ENCODE measurements at regions not wholly inside any gene's neighbourhood (a gene's known extent, or its start where the extent isn't known, plus 50 kb on each side); places are given as distances from the start of the nearest gene placed in this dataset.

DNA sequence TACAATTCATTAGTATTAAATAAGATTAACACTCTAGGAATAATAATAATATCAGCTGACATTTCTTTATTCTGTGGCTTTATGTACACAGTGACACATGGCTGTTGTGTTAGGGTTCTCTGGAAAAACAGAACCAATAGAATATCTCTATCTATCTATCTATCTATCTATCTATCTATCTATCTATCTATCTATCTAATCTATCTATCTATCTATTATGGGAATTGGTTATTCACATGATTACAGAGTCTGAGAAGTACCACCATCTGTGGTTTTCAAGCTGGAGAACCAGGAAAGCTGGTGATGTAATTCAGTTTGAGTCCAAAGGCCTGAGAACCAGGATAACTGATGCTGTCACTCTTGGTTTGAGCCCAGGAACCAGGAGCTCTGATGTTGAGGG, 194.1 kb upstream of the MTPN start:
- Mint-ChIP-seq H3K9me3 (no peaks in the 10 kb centered on the region), H3K4me1 (ENCODE audit: low read depth) (no peaks in the 10 kb centered on the region), H3K27ac (no peak overlapping the region), H3K4me3 (no peak overlapping the region), H3K36me3 (ENCODE audit: low read depth) (no peaks in the 10 kb centered on the region), H3K27me3 (no peaks in the 10 kb centered on the region)

DNA sequence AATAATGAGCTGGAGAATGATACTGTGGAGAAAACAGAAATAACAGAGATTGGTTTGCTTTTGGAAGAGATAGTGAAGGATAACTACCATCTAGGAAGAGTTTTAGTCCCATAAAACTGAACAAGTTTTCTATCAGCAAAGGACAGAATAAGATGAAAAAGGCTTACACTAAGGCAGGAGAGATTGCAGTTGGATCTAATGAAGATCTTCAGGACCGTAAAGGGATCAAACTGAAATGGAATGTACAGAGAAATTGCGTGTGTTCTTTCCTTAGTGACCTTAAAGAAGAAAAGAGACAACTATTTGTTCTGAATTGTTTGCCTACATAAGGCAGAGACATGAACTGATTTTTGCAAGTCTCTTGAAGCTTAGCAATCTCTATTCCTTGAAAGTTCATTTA, 191.7 kb upstream of the MTPN start:
- Mint-ChIP-seq H3K27me3 (no peaks in the 10 kb centered on the region), H3K36me3 (ENCODE audit: low read depth) (no peaks in the 10 kb centered on the region), H3K9me3 (no peaks in the 10 kb centered on the region), H3K4me3 (no peak overlapping the region), H3K27ac (no peak overlapping the region), H3K4me1 (ENCODE audit: low read depth) (no peaks in the 10 kb centered on the region)

DNA sequence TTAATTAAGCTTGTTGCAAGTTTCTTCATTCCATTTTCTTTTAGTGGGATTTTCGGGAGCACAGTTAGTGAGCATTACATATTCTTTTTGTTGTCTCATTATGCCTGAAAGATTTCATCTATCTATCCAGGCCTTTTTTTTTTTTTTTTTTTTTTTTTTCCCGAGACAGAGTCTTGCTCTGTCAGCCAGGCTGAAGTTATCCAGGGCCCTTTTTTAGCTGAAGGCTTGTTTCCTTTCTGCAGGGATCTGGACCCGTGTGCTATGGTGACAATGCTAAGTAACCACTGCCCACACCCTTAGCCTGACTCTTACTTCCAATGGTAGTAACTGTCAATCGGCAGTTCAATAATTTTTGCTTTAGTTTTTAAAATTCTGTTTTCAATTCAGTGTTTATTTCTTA, 190.8 kb upstream of the MTPN start:
- Mint-ChIP-seq H3K9me3 (no peaks in the 10 kb centered on the region), H3K27ac (no peak overlapping the region), H3K4me3 (no peak overlapping the region), H3K27me3 (no peaks in the 10 kb centered on the region), H3K4me1 (ENCODE audit: low read depth) (no peaks in the 10 kb centered on the region), H3K36me3 (ENCODE audit: low read depth) (no peaks in the 10 kb centered on the region)

DNA sequence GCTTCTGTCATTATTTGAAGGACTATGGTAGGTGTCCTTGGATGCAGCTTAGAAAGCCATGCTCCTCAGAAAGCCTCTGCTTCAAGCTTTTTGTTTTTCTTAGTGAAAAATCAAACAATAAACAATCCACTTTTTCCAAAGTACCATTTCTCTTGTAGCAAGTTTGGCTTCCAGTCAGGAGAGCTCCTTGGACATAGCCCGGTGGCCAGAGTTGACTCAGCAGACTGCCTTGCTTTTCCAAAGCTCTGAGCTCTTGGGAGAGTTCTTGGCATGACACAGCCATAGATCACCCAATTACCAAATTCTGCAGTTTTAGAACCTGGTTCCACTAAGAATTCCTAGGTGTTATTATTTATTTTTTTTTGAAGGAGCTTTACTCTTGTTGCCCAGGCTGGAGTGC, 189.4 kb upstream of the MTPN start:
- Mint-ChIP-seq H3K4me1 (ENCODE audit: low read depth) (no peaks in the 10 kb centered on the region), H3K9me3 (no peaks in the 10 kb centered on the region), H3K4me3 (no peak overlapping the region), H3K27me3 (no peaks in the 10 kb centered on the region), H3K36me3 (ENCODE audit: low read depth) (no peaks in the 10 kb centered on the region), H3K27ac (no peak overlapping the region)

DNA sequence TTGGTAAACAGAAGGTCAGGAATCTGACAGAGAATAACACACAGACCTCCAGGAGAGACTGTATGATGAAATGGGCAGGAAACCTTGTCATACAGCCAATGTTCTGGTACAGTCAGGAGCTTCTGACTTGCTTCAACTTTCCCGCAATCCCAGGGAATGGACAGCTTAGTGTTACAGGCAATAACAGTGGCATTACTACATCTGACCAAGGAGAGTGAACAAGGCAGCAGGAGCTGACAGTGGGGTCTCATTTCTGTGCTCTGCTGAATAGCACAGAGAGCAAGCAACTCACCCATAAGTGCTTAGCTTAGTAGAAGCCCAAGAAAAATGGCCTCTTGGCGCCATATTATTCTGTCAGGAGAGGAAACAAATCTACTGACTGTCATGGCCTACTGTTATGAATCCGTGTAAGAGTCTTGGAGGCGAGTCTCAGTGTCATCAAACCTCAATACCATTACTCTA, 186.2 kb upstream of the MTPN start:
- Mint-ChIP-seq H3K4me3 (no peak overlapping the region), H3K27me3 (no peaks in the 10 kb centered on the region), H3K36me3 (ENCODE audit: low read depth) (no peaks in the 10 kb centered on the region), H3K9me3 (no peaks in the 10 kb centered on the region), H3K27ac (no peak overlapping the region), H3K4me1 (ENCODE audit: low read depth) (no peaks in the 10 kb centered on the region)

DNA sequence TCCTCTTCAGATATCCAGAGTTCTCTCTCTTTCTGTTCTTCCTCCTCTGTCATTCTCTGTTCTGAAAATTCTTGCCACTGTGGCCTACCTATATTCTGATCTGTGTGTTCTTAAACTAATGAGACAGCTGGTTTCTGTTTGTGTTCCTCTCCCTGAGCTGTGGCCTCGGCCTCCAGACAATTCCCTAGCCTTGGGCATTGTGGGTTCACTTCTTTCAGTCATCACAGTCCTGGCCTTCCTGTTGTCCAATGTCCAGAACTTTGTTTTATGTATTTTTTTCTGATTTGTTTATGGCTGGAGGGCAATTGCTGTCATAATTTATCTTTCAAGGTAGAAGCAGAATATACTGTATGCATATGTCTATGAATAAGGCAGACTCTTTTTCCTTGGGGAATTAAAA, 173.2 kb upstream of the MTPN start:
- Mint-ChIP-seq H3K27ac (no peak overlapping the region), H3K36me3 (ENCODE audit: low read depth) (no peaks in the 10 kb centered on the region), H3K27me3 (no peaks in the 10 kb centered on the region), H3K9me3 (peaks cover 4% of the 10 kb centered on the region), H3K4me1 (ENCODE audit: low read depth) (no peaks in the 10 kb centered on the region), H3K4me3 (no peak overlapping the region)

DNA sequence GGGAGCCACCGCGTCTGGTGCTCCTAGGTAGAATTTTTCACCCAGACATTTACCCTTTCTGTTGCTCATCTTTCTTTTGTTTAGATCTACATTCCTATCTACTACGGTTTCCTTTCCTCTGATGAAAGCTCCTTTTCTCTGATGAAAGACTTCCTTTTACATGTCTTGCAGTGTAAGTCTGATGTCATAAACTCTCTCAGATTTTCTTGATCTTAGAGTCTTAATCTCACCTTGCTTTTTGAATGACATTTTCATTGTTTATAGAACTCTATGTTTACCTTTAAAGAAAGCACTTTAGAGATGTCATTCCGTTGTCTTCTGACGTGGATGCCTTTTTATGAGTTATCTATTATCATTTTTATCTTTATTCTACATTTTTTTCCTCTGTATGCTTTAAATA, 171.8 kb upstream of the MTPN start:
- no peak overlapping the region for H3K27ac Mint-ChIP-seq
- H3K4me3 Mint-ChIP-seq, result no peak overlapping the region
- no peaks in the 10 kb centered on the region for H3K27me3 Mint-ChIP-seq
- H3K4me1 Mint-ChIP-seq (ENCODE audit: low read depth), result no peaks in the 10 kb centered on the region
- H3K36me3 Mint-ChIP-seq (ENCODE audit: low read depth), result no peaks in the 10 kb centered on the region
- peaks cover 4% of the 10 kb centered on the region for H3K9me3 Mint-ChIP-seq

DNA sequence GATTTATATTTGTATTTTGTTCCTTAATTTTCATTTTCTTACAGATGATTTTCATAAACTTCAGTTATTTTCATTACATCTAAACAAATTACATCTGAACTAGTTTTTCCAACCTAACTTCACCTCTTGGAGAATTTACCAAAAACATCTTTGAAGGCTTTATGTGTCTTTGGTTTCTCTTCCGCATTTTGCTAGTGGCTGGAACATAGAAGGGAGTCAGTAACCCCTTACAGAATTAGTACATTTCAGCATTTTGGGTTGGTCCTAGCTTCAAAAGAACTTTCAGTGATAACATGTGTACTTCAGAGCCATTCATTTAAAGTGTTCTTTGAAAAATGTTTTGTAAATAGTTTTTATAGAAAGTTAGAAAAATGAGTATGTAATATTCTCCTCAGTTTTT, 169.8 kb upstream of the MTPN start:
- Mint-ChIP-seq H3K36me3 (ENCODE audit: low read depth) (no peaks in the 10 kb centered on the region), H3K27me3 (no peaks in the 10 kb centered on the region), H3K4me1 (ENCODE audit: low read depth) (no peaks in the 10 kb centered on the region), H3K4me3 (no peak overlapping the region), H3K27ac (no peak overlapping the region), H3K9me3 (peaks cover 4% of the 10 kb centered on the region)

DNA sequence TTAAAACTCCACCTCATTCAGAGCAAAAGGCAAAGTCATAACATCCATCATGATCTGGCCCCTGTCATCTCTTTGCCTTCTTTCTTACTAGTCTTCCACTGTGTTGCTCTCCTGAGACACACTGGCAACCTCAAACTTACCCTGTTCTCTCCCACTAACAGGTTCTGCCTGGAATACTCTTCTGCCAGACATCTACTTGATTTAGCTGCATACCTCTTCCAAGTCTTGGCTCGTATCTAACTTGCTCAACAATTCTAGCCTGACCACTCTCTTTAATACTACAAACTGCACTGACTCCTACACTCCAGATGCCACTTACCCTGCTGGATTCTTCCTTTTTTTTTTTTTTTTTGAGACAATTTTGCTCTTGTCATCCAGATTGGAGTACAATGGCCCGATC, 167.0 kb upstream of the MTPN start:
- Mint-ChIP-seq H3K4me1 (ENCODE audit: low read depth) (no peaks in the 10 kb centered on the region), H3K9me3 (no peaks in the 10 kb centered on the region), H3K4me3 (no peak overlapping the region), H3K27me3 (no peaks in the 10 kb centered on the region), H3K27ac (no peak overlapping the region), H3K36me3 (ENCODE audit: low read depth) (no peaks in the 10 kb centered on the region)

DNA sequence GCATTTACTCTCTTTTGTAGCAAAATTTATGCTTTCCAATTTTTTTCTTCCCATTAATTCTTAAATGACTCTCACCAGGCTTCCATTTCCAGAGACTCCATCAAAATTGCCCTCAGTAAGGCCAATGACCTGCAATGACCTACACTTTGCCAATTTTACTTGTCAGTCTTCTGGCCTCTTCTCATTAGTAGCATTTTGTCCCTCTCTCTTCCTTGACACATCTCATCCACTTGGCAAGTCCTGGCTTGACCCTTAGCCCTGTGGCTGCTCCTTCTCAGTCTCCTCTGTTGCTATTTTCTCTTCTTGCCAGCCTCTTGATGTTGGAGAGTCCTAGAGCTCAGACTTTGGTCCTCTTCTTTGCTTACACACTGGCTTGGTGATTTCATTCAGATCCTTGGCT, 166.1 kb upstream of the MTPN start:
- H3K36me3 Mint-ChIP-seq (ENCODE audit: low read depth), result no peaks in the 10 kb centered on the region
- no peaks in the 10 kb centered on the region for H3K4me1 Mint-ChIP-seq (ENCODE audit: low read depth)
- H3K9me3 Mint-ChIP-seq, result no peaks in the 10 kb centered on the region
- no peaks in the 10 kb centered on the region for H3K27me3 Mint-ChIP-seq
- no peak overlapping the region for H3K27ac Mint-ChIP-seq
- H3K4me3 Mint-ChIP-seq, result no peak overlapping the region

DNA sequence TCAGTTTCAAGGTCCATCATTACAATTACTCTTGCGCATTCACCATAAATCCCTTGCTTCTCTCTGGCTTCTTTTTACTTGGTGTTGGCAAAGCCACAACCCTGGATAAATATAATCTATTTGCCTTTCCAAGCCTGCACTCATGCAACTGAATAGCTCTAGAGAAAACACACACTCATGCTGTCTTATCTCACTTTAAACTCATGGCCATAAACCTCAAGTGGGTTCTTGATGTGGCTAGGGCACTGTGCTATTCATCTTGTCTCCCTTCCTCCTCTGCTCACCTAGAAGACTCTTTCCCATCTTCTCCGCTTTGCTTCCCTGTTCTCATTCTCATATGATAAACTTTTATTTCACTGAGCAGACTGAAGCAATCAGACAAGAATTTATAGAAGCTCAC, 165.4 kb upstream of the MTPN start:
- Mint-ChIP-seq H3K9me3 (no peaks in the 10 kb centered on the region), H3K27me3 (no peaks in the 10 kb centered on the region), H3K4me1 (ENCODE audit: low read depth) (no peaks in the 10 kb centered on the region), H3K36me3 (ENCODE audit: low read depth) (no peaks in the 10 kb centered on the region), H3K27ac (no peak overlapping the region), H3K4me3 (no peak overlapping the region)

DNA sequence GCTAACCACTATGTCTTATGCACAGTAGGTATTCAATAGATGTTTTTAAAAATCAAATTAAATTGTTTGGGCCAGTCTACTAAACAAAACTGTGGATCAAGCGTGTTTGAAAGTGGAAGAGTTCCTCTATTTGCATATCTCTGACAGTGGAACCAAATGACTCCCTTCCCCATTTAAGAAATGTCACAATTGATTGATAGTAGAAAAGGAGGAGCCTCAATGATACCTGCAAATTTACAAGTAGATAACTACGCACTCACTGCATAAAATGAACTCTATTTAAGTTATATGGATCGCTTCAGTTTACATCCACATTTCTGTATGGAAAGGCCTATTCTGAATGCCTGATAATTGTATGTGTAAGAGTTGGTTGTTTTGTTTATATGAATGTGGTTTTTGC, 163.3 kb upstream of the MTPN start:
- no peaks in the 10 kb centered on the region for H3K36me3 Mint-ChIP-seq (ENCODE audit: low read depth)
- H3K27ac Mint-ChIP-seq, result no peak overlapping the region
- H3K9me3 Mint-ChIP-seq, result no peaks in the 10 kb centered on the region
- no peaks in the 10 kb centered on the region for H3K27me3 Mint-ChIP-seq
- H3K4me1 Mint-ChIP-seq (ENCODE audit: low read depth), result no peaks in the 10 kb centered on the region
- no peak overlapping the region for H3K4me3 Mint-ChIP-seq

DNA sequence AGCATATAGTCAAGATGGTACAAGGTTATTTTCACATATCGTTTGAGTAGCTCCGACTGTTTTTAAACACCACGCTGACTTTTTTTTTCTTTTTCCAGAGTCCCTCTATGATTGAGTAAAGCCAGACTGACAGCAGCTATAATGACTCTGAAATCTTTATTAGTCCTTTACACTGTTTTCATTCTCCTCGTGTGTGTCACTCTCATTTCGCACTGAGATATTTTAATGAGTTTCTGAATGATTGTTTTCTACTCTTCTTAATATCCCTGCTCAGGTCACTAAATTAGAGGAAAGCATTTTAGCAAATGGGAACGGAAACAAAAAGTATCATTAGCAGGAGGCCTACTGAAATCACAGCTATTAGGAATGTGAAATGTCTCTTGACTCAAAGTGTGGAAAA, 162.3 kb upstream of the MTPN start:
- H3K9me3 Mint-ChIP-seq, result peaks cover 5% of the 10 kb centered on the region
- no peak overlapping the region for H3K4me3 Mint-ChIP-seq
- no peaks in the 10 kb centered on the region for H3K36me3 Mint-ChIP-seq (ENCODE audit: low read depth)
- H3K27me3 Mint-ChIP-seq, result peaks cover 4% of the 10 kb centered on the region
- no peaks in the 10 kb centered on the region for H3K4me1 Mint-ChIP-seq (ENCODE audit: low read depth)
- H3K27ac Mint-ChIP-seq, result no peak overlapping the region

DNA sequence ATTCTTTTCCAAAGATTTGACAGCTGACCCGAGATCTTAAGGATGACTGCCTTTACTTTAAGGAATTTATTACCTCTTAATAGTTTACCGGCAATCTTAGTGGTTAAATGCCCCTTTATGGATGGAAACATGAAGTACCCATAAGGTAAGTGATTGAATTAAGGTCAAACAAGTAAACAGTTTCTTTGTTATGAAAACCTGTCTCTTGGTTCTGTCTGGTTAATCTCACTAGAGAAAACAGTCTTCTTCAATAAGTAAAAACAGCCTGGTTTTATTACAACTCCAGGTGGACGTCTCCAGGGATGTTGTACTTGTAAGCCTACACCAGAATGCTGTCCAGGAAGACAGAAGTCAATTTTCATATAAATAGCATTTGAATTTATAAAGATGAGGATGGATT, 161.8 kb upstream of the MTPN start:
- Mint-ChIP-seq H3K9me3 (peaks cover 5% of the 10 kb centered on the region), H3K27ac (no peak overlapping the region), H3K36me3 (ENCODE audit: low read depth) (no peaks in the 10 kb centered on the region), H3K27me3 (peaks cover 4% of the 10 kb centered on the region), H3K4me1 (ENCODE audit: low read depth) (no peaks in the 10 kb centered on the region), H3K4me3 (no peak overlapping the region)

DNA sequence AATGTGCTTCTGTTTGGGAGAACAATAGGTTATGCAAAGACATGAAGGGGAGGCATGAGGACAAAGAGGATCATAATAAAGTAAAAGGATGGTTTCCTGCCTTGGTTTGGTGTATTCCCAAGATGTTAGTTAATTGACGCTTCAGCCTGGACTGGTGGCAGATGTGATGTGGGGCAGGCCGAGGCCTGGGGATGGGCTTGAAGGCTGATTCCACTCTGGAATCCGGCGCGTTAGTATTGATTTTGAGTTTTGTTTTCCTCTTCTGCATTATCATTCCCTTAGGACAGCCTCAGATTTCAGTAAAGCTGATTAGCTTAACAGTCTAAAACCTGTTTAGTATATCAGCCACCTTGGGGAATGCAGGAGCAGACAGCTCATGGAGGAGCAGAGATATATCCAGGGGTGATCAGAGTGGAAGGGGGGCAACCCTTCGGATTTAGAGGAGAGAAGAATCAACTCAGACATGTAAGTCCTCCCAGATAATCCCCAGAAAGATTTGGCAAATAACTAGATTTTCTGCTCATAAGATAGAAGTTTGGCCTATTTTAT, 159.8 kb upstream of the MTPN start:
- Mint-ChIP-seq H3K27me3 (peaks cover 4% of the 10 kb centered on the region), H3K27ac (no peak overlapping the region), H3K9me3 (peaks cover 5% of the 10 kb centered on the region), H3K36me3 (ENCODE audit: low read depth) (no peaks in the 10 kb centered on the region), H3K4me3 (no peak overlapping the region), H3K4me1 (ENCODE audit: low read depth) (no peaks in the 10 kb centered on the region)

DNA sequence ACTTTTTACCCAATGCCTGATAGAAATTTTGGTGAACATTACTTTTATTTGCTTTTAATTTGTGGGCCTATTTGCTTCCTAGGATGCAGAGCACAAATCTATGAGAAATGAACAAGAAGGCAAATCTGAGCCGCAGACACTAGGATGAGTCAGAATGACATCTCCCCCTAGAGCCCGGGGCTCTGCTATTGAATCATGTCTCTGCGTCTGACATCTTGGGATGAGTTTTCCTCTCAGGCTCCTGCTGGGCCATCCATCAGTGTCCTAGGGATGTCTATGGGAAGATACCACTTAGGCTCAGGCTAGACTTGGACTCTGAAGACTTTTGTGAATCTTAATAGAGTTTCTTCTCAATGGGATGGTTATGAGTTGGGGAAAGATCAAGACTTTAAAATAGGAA, 157.3 kb upstream of the MTPN start:
- H3K27ac Mint-ChIP-seq, result no peak overlapping the region

More for the DNA sequence above, 157.3 kb upstream of the MTPN start:
- Mint-ChIP-seq H3K4me1 (ENCODE audit: low read depth) (no peaks in the 10 kb centered on the region), H3K27me3 (peaks cover 4% of the 10 kb centered on the region), H3K4me3 (no peak overlapping the region), H3K36me3 (ENCODE audit: low read depth) (no peaks in the 10 kb centered on the region), H3K9me3 (peaks cover 5% of the 10 kb centered on the region)
